Tibial nerve (tissue), 4 donors: ENCODE measurements at regions not wholly inside any gene's neighbourhood (a gene's known extent, or its start where the extent isn't known, plus 50 kb on each side); places are given as distances from the start of the nearest gene placed in this dataset.

ENCODE experiments used
- EP300 ChIP-seq, 2 donors: sonication (generic); formaldehyde crosslinking; IDR thresholded peaks; one replicate each; pipeline ENCODE4 v1.6.1; 2017; ENCODE audit warnings: antibody characterized with exemption in 2 of 2, mild to moderate bottlenecking in 1 of 2
- TF ChIP-seq, protein P1 (sequence below), 5 experiments: fragments of 200-600 bp in 3 of 5; fragments of 450-650 bp in 2 of 5; sonication (generic) in 3 of 5; IDR thresholded peaks; one replicate each; pipeline ENCODE4 v1.5.1; 2016 to 2019; ENCODE audit warnings: antibody characterized with exemption in 5 of 5, mild to moderate bottlenecking in 3 of 5, moderate library complexity in 2 of 5

DNA sequence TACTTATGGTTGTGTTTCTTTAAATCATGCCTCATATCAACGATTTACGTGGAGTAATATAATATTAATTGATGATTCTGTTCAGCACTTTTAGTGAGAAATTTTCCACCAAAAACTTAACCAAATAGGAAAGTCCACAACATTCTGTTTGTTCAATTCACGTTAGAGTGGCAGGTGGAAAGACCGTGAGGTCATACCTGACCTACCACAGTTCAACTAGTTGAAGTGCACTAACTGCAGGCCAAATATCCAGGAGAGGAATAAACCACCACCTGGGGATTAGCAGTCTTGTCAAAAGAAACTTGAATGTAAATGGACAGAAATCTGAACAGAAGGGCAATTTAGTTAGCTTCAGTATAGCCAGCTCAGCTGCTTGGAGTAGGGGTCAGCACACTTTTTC, 577.7 kb downstream of the KIF4B start:
- no peak for TF ChIP-seq EP300 (IDR thresholded peaks at IDR 0.05)
- TF ChIP-seq, protein P1, sequence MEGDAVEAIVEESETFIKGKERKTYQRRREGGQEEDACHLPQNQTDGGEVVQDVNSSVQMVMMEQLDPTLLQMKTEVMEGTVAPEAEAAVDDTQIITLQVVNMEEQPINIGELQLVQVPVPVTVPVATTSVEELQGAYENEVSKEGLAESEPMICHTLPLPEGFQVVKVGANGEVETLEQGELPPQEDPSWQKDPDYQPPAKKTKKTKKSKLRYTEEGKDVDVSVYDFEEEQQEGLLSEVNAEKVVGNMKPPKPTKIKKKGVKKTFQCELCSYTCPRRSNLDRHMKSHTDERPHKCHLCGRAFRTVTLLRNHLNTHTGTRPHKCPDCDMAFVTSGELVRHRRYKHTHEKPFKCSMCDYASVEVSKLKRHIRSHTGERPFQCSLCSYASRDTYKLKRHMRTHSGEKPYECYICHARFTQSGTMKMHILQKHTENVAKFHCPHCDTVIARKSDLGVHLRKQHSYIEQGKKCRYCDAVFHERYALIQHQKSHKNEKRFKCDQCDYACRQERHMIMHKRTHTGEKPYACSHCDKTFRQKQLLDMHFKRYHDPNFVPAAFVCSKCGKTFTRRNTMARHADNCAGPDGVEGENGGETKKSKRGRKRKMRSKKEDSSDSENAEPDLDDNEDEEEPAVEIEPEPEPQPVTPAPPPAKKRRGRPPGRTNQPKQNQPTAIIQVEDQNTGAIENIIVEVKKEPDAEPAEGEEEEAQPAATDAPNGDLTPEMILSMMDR (IDR thresholded peaks at IDR 0.05) = no peak
